ENCODE measurements at regions not wholly inside any gene's neighbourhood (a gene's known extent, or its start where the extent isn't known, plus 50 kb on each side); places are given as distances from the start of the nearest gene placed in this dataset.

DNA sequence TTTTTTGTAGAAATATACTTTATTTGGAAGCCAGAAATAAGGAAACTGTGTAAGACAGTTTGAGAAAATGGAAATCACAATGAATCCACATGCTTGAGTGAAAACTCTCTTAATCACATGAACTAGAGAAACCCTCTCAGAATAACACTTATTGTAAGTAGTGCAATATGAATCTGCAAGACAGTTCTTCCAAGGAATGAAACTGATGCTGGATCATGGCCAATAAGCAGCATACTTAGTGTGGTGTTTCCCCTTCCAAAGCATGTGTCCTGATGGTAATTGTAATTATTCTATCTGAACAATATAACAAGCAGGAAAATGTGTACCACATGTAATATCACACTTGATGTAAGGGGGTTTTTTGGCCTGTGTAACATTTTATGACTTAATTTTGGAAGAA lies 1870.5 kb upstream of the TENM3 start:
- no peak for DNase-seq

DNA sequence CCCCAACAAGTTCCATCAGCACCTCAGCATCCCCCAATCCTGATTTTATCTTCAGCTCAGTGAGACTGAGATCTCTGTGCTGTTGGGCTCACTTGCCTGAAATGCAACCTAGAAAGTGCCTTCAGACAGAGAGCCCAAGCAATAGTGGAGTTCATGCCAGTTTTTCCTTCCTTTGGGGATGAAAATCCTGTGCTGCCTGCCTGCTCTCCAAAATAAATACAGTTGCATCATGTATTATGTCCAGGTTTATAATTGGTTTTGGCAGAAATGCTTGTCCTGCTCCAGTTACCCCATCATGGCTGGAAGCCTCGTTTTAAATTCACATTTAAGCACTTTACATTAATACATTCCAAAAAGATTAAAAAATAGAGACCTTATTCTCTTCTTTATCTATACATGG lies 1865.5 kb upstream of the TENM3 start:
- no peak for DNase-seq

DNA sequence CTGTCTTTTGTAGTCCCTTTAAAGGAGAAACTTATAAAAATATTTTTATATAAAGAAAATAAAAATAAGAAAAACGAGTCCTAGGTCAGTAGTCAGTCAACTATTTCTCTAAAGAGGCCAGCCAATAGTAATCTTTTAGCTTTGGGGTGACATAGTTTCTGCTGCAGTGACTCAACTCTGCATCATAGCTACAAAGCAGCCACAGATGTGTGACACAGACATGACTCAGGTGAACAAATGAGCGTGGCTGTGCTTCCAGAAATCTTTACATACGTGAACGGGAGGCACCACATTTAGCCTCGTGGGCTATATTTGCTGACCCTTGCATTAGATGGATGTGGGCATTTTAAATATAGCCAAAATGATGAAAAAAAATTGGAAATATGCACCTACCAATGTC lies 1862.5 kb upstream of the TENM3 start:
- no peak for DNase-seq

DNA sequence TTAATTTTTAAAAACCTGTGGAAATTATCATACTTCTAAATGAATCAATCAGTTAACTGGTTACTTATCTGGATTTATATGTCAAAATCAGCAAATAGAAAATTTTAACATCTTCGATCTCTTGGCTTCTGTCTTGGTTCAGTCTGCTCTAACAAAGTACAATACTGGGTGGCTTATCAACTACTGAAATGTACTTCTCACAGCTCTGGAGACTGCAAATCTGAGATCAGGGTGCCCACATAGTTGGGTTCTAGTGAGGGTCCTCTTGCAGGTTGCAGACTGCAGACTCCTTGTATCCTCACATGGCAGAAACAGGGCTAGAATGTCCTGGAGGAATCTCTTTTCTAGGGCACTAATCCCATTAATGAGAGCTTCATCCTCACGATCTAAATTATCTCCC lies 1851.6 kb upstream of the TENM3 start:
- no peak for DNase-seq

DNA sequence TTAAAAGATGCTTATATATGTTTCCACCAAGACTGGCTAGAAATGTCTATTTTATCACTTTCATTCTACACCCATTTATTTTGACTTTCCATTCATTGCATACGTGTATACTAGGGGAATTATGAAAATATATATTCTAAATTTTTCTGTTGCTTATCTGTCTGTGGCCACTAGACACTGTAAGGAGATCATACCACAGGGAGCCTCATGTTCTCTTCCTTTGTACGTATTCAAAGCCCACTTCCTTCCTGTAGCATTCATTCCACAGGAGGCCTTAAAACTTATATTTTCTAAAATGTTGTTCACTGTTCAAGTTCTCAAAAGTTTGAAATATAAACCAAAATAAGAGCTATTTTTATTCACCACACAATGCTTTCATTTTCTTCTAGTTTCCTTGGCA lies 1848.9 kb upstream of the TENM3 start:
- DNase-seq, result no peak

DNA sequence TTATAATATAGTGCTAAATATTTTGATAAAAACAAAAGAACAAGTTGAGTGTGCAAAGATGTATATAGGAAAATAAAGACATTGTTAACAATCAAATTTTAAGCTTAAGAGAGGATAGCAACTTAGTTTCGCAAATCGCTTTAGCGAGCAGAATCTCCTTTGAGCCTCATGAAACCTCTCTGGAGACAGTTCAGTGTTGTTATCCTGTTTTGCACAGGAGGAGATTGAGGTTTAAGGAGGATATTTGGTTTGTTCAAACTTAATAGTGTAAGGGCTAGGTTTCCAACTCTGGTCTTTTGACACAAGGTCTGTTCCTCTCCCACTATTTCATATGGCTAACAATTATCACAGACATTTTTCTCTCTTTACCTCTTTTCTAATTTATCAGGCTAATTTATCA lies 1848.5 kb upstream of the TENM3 start:
- no peak for DNase-seq

DNA sequence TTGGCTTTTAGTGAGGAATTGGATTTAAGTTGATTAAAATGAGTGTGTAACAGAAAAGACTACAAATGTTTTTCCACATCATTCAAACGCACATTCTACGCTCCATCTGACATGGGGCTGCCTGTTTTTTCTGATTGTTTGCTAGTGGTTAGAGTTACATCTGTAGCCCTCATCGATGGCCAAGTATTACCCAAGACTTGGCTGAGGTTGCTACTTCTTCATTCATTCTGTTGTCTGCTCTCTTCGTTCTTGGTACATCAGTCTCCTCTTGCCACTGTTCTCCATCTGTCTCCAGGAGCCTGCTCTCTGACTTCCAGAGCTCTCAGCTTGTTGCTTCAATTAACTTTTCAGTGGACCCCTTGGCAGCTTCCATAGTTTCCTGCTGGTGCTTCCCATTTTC lies 1844.6 kb upstream of the TENM3 start:
- no peak for DNase-seq

DNA sequence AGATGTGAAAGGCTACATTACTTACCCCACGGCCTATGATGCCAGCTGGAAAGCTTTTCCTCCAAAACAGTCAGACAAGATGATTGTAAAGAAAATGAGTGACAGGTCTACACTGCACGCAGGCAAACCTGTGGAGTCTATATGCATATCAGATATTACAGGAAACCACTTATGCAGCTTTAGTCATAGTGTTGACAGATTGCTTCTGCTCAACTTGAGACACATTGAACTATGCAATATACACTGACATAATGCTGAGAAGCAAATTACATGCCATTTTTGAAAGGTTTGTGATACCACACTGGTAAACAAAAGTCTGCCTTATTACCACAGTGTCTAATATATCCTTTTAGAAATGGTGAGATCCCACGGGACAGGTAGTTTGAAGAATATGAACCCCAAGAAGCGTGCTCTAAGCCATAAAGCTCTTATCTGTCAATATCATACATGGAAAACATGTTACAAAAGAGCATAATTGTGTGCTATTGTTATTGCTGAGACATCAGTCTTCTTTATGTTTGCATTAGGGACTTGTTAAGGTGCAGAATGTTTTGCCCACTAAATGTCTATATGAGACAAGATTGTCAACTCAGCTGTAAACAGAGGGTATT lies 1835.8 kb upstream of the TENM3 start:
- DNase-seq, result no peak

DNA sequence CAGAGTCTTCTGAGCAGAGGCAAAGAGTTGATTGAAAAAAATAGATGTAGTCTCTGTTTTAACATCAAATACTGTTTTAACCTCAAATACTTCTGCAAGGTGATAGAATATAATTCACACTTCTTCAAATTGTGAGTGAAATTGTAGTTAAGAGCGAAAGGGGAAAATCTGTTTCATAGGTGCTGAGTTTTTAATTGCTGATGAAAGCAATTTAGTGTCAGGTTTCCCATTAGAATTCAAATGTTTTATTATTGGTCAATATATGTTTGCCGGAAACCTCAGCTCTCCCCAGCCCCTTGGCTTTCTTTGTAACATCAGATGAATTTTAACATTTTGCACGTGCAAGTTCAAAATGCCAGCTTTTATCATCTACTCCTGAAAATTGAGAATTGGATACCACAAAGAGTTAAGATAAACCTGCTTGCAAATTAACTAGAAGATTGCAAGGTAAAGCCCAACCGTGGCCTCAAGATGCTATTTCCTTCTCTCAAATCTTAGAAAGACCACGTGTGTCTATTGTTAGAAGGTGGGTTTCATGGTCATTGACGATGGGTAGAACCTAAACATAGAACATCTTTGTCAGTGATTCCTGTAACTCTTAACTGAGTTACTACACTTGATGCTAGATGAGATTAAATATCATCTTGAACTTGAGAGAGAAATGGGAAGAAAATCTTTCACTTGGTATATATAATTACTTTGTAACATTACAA lies 1824.2 kb upstream of the TENM3 start:
- no peak for DNase-seq

DNA sequence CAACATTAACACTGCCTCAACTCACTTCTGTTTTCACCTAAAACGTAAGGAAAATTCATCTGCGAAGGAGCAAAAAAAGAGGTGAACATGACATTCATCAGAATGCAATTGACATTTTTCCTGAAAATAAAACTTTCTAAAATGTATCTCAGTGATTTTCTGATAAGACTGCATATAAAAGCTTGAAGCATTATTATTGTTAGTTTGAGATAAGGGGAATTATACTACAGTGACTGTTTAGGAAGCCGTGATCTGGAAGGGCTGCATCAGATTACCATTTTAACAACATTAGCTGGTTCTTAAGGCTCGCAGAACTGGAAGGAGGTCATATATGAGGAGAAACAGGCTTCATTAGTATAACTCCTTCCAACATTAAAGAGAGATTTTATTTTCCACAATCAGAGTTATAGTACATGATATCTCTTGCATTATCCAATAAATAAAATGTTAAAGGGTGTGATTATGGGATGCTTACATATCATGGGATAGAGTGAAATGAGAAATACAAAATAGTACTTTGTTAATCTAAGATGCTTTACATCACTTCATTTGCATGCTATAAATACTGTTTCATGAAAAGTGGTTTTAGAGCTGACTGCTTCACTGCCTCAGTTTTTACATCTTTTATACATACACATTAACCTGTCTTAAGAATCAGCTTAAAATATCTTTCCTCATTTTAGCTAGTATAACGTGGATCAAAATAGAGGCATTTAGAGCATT lies 1820.1 kb upstream of the TENM3 start:
- DNase-seq, result no peak

DNA sequence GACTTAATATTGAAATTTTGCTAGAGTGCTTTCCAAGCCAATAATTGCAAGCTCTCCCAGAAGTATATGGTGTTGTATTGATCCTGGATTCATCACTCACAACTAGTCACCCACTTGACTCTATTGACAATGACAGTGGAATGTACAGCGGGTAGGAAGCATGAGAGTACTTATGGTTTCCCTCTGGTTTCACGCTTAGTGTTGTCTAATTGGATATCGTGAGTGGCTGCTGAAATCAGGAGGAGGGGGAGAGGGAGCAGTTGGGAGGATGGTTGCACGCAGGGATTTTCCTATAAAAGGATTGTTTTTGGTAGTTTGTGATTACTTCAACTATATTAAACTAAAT lies 1819.5 kb upstream of the TENM3 start:
- no peak for DNase-seq

DNA sequence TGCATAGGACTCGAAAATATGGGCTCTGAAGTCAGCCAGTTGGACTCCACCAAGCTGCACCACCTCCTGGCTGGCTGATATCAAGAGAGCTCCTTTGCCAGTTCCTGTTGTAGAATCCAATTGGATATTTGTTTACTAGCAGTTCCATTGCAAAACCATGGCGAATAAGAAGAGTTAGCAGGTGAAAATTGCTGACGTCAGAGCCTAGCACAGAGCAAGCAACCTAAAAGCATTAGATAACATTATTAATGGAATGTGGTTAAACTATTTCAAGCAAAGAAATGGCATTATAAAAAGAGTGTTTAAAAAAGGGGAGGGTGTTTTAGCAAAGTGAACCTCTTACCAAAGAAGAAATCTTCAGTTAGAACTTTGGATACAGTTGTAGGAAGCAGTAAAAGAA lies 1816.3 kb upstream of the TENM3 start:
- DNase-seq, result no peak

DNA sequence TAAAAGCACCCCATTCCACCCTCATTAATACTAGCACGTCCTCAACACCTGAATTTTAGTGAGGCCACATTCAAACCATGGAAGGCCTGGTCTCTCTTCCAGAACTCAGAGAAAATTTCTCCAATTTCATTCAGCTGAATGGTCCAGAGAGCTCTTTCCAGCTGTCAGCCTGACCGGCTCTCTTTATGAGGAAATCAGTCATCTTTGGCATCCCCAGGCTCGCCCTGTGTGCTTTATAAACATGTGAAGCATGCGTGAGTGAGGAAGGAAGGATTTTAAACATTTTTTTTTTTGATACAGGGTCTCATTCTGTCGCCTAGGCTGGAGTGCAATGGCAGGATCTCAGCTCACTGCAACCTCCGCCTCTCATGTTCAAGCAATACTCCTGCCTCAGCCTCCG lies 1812.9 kb upstream of the TENM3 start:
- DNase-seq, result no peak

DNA sequence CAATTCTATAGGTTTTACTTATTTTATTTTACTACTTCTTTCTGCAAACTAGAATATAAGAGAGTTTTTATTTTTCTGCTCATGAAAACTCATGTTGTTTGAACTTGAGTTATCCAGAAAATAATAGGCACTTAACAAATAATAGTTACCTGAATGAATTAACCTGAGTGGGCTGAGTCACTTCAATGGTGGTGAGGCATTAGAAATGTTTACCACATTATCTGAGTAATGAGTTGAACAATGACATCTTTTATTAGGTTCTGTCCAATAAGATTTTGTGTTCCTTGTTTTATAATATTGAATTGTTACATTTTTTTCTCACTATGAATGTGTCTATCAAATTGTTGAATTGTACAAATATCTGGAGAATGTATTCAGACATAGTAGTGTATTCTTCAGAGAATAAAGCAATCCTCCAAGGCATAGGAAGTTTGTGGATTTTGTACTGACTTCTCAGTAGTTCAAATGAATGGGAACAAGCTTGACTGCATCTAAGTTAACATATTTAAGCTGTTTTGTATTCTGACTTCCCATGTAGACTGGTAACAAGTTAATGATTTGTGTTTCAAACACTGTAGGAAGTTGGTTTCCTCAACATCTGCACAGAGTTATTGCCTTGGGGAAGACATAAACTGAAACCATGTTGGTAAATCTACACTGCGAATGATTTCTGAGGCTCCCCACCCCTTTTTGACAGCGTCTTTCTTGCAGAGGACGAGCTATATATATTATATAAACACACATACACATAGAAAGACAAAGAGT lies 1808.9 kb upstream of the TENM3 start:
- DNase-seq, result no peak

DNA sequence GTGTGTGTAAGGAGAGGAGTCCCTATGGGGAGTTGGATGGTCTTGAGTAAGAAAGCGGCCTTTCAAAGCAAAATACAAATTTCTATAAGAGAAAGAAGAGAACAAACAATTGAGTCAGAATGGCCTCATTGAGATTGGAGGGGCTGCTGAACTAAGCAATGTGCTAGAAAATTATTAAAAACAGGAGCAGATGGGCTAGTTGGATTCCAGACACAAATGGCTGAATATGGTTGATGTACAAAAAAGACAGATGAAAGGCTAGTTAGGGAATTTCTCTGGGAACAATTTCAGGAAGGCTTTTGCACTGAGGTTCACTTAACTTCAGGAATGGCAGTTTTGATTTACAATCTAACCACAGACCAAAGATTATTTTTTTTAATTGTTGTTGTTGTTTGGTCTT lies 1806.8 kb upstream of the TENM3 start:
- DNase-seq, result no peak

DNA sequence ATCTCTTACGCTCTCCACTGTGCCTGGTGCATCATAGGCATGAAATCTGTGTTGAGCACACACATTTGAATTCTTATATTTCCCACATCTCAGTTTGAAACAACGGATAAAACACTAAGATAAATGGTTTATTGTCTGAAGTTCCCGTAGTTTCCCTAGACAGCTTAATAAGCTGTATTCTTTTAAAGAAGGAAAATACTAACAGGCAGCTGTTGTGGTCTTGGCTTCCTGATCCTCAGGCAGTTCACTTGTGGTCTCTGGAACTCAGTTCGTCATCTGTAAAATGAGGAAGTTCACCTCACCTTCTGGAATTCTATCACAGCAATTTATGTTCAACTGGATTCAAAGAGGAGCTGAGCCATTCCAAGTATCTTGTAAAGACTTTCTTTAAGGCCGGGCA lies 1805.6 kb upstream of the TENM3 start:
- no peak for DNase-seq

DNA sequence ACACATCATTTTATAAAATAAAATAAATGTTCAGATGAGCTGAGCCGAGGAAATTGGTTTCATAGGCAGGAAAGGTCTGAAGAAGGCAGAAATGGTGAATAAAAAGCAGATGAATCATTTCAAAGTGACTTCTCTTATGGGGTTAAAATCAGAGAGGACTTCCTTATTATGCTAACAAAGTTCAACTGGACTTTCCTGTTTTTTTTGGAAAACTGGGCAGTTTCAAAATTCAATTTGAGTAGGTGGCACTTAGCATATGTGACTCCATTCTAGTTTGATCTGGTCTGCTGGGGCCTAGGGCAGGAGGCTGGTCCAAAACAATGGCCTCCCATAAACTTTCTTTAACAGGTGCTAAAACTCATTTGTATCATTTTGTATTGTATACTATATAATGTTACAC lies 1794.9 kb upstream of the TENM3 start:
- DNase-seq, result no peak

DNA sequence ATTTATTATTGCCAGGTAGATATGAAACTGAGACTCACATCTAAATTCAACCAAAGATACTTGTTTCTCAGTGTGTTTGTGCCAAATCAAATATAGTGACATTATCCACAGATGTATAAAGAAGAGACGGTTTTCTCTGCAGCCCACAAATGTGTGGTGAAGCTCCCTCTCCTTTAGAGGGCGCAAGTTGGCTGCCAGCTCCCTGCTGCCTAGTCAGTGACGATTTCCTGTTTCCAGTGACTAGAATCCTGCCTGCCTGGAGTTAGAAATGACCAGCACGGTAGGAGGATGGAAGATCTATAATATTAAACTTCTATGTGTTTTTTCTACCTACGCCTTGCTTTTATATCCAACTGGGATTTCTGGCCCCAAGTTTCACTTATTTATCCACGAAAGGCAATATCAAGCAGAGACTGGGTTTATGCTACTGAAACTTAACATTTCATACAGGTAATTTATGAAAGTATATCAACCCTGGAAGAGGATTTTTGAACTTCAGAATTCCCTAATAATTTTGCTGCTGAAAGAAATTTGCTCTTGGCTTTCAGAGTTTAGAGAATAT lies 1793.7 kb upstream of the TENM3 start:
- no peak for DNase-seq

DNA sequence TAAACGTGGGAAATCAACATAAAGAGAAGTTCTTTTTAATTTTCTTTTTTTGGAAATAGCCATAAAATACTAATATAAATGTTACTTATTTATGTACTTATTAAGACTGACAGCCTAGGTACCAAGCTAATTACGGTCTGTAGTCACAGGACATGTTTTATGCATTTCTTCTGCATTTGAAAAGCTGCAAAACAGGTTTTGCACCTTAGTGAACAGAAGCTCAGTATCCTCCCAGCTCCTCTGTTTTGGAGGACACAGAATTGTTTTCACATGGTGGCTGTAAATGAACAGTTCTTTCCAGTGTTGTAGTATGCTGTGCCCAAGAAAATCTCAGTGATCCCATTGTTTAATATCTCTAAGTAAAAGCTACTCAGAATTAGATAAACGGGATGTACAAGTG lies 1788.0 kb upstream of the TENM3 start:
- no peak for DNase-seq

DNA sequence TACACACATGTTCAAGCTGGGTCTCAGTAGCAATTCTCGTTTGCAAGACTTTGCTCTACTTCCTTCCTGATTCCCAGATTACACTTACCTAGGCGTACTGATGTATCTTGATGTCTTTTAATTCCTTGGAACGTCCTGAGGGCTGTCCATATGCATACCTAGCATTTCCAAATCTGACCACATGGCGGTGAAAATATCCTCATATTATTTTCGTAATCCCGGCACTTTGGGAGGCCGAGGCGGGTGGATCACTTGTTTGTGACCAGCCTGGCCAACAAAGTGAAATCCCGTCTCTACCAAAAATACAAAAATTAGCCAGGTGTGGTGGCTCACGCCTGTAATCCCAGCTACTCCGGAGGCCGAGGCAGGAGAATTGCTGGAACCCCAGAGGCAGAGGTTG lies 1786.3 kb upstream of the TENM3 start:
- DNase-seq, result no peak

DNA sequence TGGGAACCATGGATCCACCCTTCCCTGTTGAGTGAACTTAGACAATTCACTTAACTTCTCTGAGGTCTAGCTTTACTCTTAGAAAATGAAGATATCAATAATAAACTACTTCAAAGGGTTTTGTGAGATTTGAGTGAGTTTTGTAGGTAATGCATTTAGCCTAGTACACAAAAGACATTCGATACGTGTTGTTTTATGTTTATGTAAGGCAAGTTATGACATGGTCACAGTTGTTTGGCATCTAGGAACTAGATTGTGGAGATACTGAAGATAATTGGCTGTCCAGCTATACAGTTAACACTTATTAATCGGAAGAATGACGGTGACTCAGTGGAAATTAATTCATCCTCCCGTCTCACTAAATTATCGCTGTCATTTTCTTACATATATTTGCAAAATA lies 1781.1 kb upstream of the TENM3 start:
- DNase-seq, result no peak

DNA sequence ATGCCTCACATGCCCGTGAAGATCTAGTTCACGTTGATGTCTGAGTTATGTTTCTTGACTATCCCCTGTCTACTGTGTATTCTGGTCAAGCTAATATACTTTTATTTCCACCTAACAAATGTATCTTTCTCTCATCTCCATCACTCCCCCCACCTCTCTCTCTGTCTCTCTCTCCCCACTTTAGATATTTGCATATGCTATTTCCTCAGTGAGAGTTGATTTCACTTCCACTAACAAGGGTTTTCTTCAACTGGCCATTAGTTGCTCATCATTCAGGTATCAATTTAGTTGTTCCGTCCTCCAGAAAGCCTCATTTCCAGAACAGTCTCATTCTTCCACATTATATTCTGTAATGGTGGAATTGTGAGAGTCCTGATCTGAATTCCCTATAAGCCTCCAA lies 1777.8 kb upstream of the TENM3 start:
- no peak for DNase-seq

DNA sequence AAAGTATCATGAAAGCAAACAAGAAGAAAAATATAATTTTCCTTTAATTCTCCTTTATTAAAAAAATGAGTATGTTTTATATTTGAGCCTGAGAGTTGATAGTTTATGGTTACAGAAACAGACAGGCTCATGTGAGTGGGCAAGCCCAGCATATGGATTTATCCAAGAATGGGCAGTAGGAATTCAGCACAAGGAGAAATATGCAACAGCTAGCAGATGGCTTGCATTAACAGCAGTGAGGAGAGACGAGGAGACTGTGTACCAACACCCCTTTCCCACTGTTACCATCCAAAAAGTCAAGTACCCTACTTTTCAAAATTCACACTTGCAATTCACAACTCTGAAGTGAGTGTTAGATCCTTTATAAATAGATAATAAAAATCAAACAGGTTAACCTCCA lies 1760.2 kb upstream of the TENM3 start:
- no peak for DNase-seq

DNA sequence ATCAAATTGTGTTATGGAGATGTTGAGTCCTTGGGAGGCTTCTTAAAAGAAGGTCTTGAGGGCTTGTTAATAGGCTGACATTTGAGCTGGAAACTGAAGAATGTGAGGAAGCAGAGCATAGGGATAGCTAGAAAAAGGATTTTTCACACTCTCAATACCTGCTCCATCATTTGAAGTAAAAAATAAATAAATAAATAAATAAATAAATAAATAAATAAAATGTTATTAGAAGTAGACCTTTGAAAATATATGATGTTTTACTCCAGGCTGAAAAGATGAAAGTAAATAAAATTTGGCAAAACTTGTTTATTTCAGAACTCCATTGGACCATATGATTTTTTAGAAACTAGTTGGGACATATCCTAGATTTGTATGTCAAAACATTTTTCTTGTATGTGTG lies 1757.8 kb upstream of the TENM3 start:
- DNase-seq, result no peak

Data from DMS79 (cell line).